ENCODE measurements at regions not wholly inside any gene's neighbourhood (a gene's known extent, or its start where the extent isn't known, plus 50 kb on each side); places are given as distances from the start of the nearest gene placed in this dataset.

- TF ChIP-seq CTCF (conservative IDR thresholded peaks at IDR 0.05), result no peak
- TF ChIP-seq EZH2 (IDR thresholded peaks at IDR 0.05; ENCODE audit: low read depth), result no peak
These were observed 56.8 kb upstream of the ALX4 start for GRCh38 chr11:44366741-44367140.
